ENCODE measurements at regions not wholly inside any gene's neighbourhood (a gene's known extent, or its start where the extent isn't known, plus 50 kb on each side); places are given as distances from the start of the nearest gene placed in this dataset.

GRCh38 chr6:6401401-6401800 is 80.9 kb upstream of the F13A1 start:
- TF ChIP-seq POLR2A (IDR thresholded peaks at IDR 0.05) (no peak), CTCF (IDR thresholded peaks at IDR 0.05) (no peak), EP300 (IDR thresholded peaks at IDR 0.05) (no peak)
